HG03025 (cell line): ENCODE measurements at regions not wholly inside any gene's neighbourhood (a gene's known extent, or its start where the extent isn't known, plus 50 kb on each side); places are given as distances from the start of the nearest gene placed in this dataset.
A peak's percentile ranks its signal among the peaks of the same experiment; 100 is the strongest.
"Not testable (repeated sequence)": the region's sequence is repeated elsewhere in the genome, so short reads cannot be mapped to it uniquely, and the experiment has no call there.

Source experiments
- ATAC-seq: cut with Tn5 transposase; IDR thresholded peaks from one replicate; pipeline ENCODE4 v1.9.1; 2021; ENCODE audit warnings: mild to moderate bottlenecking, moderate library complexity; ENCODE audit not compliant: unreplicated experiment, low FRiP score

- not testable (repeated sequence) for ATAC-seq
These were observed 824.7 kb downstream of the LRRTM4 start for GRCh38 chr2:76697439-76697838.

- no peak for ATAC-seq
These were observed 829.3 kb downstream of the LRRTM4 start for GRCh38 chr2:76692908-76693307.

DNA sequence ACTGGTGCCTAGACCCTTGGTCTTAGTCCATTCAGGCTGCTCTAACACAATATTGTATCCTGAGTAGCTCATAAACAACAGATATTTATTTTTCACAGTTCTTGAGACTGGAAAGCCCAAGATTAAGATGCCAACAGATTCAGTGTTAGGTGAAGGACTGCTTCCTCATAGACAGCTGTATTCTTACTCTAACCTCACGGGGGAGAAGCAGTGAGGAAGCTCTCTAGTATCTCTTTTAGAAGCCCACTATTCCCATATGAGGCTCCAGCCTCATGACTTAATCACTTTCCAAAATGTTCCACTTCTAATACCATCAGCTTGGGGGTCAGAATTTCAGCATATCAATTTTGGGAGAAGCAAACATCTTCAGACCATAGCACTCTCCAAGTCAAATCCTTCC is 833.4 kb downstream of the LRRTM4 start:
- no peak for ATAC-seq

GRCh38 chr2:76687923-76688322 is 834.3 kb downstream of the LRRTM4 start:
- ATAC-seq, result no peak

DNA sequence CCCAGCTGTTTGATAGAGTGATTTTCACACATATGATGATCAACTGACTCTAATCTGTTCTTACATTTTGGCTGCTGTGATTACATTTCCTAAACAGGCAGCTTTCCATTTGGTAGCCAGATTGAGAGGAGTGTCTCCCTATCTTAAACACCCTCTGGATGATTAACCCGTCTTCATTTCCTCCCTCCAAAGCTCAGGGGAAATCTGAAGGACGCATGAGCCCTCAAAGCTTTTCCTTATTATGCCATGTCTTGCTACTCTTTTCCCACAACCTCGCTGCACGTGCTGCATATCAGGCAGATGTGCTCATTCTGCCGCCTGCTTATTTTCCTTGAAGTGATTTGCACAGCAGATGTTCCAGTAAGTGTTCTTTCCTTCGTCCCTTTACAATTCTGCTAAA is 837.4 kb downstream of the LRRTM4 start:
- ATAC-seq, result no peak

GRCh38 chr2:76679025-76679396 is 843.2 kb downstream of the LRRTM4 start:
- no peak for ATAC-seq

DNA sequence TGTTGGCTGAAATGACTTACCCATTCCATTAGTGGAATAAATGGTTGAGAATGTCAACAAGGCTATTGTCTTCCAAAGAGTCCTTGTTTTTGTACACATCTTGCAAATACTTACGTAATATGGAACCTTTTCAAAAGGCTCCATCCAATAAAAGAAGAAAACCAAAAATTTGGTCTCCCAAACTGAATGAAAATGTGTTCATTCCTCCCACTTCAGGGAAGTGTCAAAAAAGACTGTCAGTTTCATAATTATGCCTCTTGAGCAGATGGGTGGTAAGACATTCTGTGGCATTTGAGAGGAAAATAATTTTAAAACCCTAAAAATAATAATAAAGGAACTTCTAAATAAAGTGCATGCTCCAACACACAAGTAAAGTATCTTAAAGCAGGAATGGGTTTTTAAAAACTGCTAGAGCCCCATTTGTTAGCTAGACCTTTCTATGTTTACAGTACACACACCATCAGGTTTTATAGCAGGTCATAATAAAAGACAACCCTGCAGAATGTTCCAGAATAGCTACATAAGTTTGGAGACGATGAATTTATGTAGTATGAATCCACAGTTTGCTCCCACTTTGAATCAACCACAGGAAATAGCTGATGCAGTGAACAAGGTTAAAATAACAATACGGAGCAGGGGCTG is 843.7 kb downstream of the LRRTM4 start:
- ATAC-seq, result no peak

GRCh38 chr2:76675212-76675611 is 847.0 kb downstream of the LRRTM4 start:
- ATAC-seq, result no peak

DNA sequence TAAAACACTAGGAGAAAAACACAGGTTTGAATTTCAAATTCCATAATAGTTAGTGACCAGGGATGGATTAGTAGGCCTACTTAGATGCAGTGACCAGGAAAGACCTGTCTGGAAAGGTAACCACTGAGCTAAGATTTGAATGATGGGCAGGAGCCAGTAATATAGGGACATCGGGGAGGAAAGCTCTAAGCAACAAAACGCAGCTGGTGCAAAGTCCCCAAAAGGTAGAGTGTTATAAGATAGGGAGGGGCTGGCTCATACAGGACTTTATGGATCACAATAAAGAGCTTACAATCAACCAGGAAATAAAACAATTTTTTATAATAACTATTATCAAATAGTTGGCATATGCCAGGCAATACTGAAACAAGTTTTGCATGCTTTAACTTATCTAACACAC is 849.4 kb downstream of the LRRTM4 start:
- ATAC-seq, result no peak

DNA sequence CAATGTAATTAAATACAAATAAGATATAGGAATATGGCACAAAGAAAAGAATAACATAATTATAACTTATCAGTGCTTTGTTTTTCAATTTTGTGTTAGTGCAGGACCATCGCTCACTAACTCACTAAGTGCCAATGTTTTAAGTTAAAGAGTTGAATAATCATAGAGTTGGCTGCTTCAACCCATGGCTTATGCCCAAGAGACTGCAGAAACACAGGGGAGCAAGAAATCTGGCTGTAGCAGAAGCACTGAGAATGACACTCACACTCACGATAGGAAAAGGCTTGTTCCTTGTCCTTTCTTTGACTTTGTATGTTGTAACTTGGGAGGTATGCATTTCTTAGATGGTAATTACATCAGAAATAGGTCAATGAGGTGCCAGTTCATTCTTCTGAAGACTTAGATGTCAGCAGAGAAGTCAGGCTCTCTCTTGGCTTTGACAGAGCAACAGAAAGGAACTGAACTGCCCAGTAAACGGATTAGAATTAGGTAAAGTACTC is 852.2 kb downstream of the LRRTM4 start:
- no peak for ATAC-seq

DNA sequence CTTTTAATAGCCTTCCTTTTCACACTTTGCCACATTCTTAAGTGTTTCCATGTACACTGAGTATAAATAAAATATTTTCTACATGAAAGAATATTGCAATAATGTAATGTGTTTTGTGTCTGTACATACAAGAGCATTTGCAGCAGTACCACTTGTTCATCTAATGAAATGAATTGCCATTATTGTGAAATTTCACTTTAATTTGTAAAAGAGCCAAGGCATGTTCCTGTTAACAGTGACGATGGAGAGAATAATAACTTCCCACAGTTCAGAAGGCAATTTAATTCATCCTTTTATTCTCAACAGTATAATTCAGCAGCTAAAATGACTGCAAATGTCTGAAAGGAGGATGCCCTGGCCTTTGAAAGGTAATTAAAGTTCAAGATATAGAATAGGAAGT is 853.9 kb downstream of the LRRTM4 start:
- no peak for ATAC-seq

DNA sequence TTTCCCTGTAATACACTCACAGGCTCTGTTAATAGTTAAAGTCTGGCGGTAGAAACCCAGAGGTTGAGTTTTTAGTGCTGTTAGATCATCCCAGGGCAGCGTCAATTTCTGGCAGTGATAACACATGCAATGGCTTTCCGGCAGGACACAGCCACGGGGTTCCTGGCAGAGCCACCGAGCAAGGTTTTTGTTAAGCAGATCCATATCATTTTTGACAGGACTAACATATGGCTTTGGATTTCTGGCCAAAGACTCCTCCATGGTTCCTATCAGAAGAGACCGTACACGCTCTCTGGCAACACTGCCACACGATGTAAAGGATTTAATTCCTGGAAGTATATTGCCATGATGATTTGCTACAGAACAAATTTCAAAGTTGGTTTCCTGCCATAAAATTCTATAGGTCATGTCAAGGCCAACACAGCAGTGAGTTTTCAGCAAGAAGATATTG is 854.3 kb downstream of the LRRTM4 start:
- no peak for ATAC-seq

DNA sequence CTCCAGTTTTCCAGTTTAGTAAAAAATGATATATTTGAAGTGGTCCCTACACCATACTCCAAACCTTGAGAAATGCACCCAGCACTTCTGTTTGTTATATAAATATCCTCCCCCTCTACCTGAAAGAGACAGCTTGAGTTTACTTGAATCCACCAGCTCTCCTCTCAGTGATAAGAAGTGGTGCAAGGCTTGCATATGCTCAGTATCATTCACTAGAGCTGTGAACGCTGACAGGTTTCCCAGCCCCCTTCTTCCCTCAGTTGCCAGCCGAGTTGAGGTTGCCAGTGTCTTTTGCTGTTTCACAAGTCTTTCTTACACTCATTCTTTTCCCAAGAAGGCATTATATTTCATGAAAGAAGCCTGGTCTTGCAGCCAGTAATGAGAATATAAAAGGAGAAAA is 880.0 kb downstream of the LRRTM4 start:
- ATAC-seq, result no peak

DNA sequence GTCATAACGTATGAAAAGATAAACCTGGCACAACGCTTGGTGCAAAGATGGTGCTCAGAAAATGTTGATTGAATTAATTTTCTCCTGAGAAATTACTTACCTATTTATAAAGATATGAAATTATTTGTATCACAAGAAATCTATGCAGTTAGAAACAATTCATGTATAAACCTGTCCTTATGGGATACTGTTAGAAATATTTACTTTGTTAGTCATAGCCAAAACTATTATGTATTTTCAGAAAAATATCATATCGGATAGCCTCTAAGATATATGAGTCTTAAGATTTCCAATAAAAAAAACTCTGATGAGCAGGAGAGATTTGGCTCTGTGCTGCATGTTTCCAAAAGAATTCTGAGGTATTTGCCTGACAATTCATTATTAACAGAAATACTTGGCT is 880.7 kb downstream of the LRRTM4 start:
- no peak for ATAC-seq

DNA sequence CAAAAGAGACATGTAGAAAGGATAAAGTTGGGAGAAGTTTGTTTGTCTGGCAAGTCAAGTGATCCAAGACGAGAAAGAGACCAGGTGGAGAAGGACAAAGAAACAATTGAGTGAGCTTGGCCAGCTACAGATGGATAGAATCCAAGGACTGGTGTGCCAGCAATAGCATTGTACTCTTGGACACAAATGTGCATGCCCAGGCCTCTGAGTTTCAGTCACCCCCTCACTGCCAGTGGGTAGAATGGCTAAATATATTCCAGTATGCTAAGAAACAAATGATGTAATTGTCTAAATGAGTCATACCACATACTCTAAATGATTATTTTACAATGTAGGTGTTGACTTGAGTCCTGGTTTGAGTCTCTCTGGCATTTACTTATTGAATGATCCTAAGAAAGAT is 881.3 kb downstream of the LRRTM4 start:
- ATAC-seq, result no peak

- no peak for ATAC-seq
These were observed 883.0 kb downstream of the LRRTM4 start for GRCh38 chr2:76639171-76639680.

GRCh38 chr2:76633276-76633921 is 888.8 kb downstream of the LRRTM4 start:
- no peak for ATAC-seq

GRCh38 chr2:76625101-76625500 is 897.1 kb downstream of the LRRTM4 start:
- no peak for ATAC-seq

DNA sequence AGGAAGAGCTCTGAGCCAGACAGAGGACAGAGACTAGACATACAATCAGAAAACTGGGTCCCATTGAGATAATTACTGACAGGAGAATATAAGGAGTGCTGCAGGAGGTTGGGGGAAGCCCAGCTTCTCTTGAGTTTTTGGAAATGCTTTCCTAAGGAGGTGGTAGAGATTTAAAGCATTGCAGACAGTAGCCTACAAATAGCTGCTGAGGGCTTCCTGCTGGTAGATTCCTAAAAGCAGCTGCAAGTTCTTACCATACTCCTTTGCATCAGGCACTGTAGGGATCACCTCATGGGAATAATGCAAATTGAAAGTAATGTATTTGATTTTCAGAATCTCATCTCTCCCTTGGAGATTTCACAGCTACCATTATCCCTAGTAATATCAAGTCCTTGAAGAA is 902.6 kb upstream of the GCFC2 start:
- no peak for ATAC-seq

DNA sequence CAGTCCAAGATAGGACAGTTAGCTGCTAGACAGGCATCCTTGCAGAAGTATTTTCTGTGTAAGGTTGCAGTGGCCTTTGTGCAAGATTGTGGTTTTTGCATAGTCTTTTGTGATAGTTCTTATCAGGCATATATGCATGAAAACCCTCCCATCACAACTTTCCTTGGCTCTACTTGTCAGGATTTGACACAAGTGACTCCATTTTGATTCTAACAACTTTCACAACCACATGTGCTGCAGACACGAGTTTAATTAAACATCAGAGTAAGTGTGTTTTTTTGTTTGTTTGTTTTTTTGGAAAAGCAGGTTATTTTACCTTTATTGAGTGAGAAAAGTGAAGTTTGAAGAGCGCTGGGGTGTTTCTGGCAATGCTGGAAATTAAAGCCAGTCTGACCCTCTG is 902.0 kb upstream of the GCFC2 start:
- no peak for ATAC-seq

- no peak for ATAC-seq
These were observed 899.7 kb upstream of the GCFC2 start for GRCh38 chr2:76610451-76610850.

DNA sequence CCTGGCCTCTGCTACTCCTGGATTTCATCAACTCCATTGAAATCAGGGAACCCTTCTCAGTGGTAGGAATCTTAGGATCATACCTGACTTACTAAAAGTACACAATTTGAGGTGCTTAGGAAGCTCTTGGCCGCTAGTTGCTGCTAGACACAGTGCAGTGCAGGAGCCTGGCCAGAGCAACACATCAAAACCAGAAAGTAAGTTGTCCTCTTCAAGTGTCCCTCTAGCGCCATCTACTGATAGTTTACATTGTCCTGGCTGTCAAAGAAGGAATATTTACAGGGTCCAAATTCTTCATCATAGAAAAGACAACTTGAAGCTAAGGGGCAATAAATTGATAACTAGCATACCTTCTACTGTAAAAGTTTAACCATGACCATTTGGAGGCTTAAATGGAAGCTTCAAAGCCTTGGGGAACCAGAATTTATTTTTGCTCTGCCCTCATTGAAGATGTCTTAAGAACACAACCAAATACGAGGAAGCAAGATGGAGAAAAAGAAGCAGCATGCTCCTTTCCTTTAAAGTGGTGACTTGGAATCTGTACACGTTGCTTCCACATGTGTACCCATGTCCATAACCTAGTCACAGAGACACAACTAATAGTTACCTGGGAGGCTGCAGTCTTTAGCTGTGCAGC is 889.1 kb upstream of the GCFC2 start:
- ATAC-seq, result peak; percentile 97
